Activated naive CD4-positive, alpha-beta T cell treated with anti-CD3 and anti-CD28 coated beads, Interleukin-2, amount 10 ng/mL, durations not matched to agents 7 days and 5 days (primary cell): ENCODE measurements at regions not wholly inside any gene's neighbourhood (a gene's known extent, or its start where the extent isn't known, plus 50 kb on each side); places are given as distances from the start of the nearest gene placed in this dataset.

Experiments used
- CTCF ChIA-PET: fragments of 350-600 bp; sonication (Branson Sonifier 250); formaldehyde crosslinking; loops from one replicate; lab custom pipeline; 2021; ENCODE audit warnings: antibody characterized with exemption; lab: Charles Lee
- DNase-seq: peaks from one replicate; pipeline ENCODE4 v3.0.0-alpha.2; 2020
- H3K27ac Mint-ChIP-seq: one replicate; pipeline ENCODE4 v1.8.0; 2021; ENCODE audit warnings: mild to moderate bottlenecking, moderate library complexity, mixed read lengths
- H3K27me3 Mint-ChIP-seq: one replicate; pipeline ENCODE4 v1.8.0; 2021; ENCODE audit warnings: mild to moderate bottlenecking, mixed read lengths
- H3K36me3 Mint-ChIP-seq: one replicate; pipeline ENCODE4 v1.8.0; 2021; ENCODE audit warnings: mixed read lengths
- H3K4me1 Mint-ChIP-seq: one replicate; pipeline ENCODE4 v1.8.0; 2021; ENCODE audit warnings: mixed read lengths
- H3K4me3 Mint-ChIP-seq: one replicate; pipeline ENCODE4 v1.8.0; 2021; ENCODE audit warnings: mild to moderate bottlenecking, moderate library complexity, mixed read lengths
- H3K9me3 Mint-ChIP-seq: one replicate; pipeline ENCODE4 v1.8.0; 2021; ENCODE audit warnings: mixed read lengths

DNA sequence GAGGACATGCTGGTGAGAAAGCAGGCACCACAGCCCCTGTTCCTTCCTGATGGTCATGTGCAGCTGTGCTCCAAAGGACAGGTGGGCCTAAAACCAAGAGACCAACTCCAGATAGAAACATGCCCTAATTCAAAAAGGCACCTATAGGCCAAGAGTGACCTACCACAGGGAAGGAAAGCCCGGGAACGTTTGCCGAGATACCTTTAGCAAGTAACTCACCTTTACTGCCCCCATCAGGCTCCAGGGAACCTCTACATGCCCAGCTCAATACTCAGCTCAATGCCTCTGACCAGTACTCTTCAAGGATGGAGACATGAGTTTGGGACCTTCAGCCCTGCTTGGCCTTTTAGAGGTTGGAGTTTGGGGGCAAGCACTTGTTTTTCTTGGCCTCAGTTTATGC is 172.8 kb upstream of the FSTL4 start:
- peaks cover 6% of the 10 kb centered on the region for H3K27me3 Mint-ChIP-seq
- H3K27ac Mint-ChIP-seq, result no peak overlapping the region
- no peak overlapping the region for H3K4me3 Mint-ChIP-seq
- H3K9me3 Mint-ChIP-seq, result no peaks in the 10 kb centered on the region
- no peak for DNase-seq
- CTCF ChIA-PET, result no interaction called here
- H3K36me3 Mint-ChIP-seq, result no peaks in the 10 kb centered on the region
- H3K4me1 Mint-ChIP-seq, result no peaks in the 10 kb centered on the region

DNA sequence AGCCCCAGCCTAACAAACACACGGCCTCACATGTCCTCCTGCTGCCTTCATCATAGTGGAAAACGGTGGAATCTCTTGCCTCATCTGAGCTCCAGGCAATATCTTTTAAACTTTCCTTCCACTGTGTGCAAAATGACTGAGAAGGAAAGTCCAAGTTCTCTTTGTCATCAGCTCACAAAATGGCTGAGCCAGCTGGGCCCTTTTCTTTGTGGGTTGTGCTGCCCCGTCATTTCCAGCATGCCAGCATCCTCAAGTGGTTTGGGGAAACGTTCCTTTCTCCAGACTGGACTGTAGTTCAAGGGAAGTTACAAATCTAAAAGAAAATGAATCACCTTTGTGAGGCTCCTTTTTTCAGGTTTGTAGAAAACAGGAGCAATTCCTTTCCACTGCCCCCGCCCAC is 171.1 kb upstream of the FSTL4 start:
- Mint-ChIP-seq H3K9me3 (no peaks in the 10 kb centered on the region), H3K27ac (no peak overlapping the region), H3K27me3 (peaks cover 6% of the 10 kb centered on the region), H3K4me3 (no peak overlapping the region), H3K36me3 (no peaks in the 10 kb centered on the region), H3K4me1 (no peaks in the 10 kb centered on the region)
- CTCF ChIA-PET, result no interaction called here
- DNase-seq, result no peak

DNA sequence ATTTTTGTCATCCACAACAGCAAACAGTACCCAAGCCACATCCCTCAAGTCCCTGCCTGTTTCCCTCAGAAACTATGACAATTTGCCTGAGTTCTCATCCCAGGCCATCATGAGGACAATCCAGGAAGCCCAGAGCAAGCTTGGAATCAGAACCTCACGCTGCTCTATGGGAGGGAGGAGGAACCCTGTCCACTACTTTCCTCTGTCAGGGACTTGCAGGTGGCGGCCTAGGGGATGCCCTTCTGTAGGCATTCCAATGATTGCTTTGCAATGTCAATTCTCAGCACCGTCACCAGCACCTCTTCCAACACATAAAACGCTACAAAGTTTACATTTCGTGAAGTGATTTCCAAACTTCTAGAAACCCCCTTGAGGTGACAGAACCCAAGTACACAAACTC is 170.4 kb upstream of the FSTL4 start:
- Mint-ChIP-seq H3K4me3 (no peak overlapping the region), H3K4me1 (no peaks in the 10 kb centered on the region), H3K27me3 (peaks cover 6% of the 10 kb centered on the region), H3K27ac (no peak overlapping the region), H3K36me3 (no peaks in the 10 kb centered on the region), H3K9me3 (no peaks in the 10 kb centered on the region)
- CTCF ChIA-PET, result no interaction called here
- no peak for DNase-seq

DNA sequence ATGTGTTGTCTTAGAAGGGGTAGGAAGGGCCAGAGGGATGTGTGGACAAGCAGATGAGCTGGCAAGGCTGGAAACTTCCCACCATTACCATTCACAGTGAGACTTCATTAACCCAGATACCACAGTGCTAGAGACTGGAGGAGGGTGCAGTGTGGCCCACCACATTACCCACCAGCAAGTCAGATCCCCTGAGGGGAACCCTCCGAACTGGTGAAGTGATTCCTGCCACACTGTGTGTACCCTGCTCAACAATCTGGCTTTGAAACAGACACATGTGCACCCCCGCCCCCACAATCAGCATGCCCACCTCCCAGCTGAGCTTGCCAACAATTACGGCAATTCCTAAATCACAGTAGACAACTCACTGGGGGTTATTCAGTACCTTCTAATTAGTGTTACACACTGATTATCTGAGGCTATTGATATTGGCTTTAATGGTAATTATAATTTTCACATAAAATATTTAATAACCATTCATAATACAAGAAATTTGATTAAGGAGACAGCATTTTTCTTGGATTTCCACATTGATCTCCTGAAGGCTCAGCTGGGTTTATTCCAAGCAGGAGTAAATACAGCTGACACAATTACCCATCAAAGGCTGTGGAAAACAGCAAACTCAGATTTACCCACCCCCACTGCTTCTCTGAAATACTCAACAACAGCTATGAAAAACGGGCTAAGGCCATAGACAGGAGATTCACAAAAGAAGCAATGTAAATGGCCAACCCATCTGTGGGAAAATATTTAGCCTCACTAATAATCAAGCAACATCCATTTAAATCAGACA is 169.3 kb upstream of the FSTL4 start:
- H3K4me3 Mint-ChIP-seq, result no peak overlapping the region
- CTCF ChIA-PET, result no interaction called here
- no peaks in the 10 kb centered on the region for H3K36me3 Mint-ChIP-seq
- H3K4me1 Mint-ChIP-seq, result no peaks in the 10 kb centered on the region
- DNase-seq, result no peak
- no peaks in the 10 kb centered on the region for H3K9me3 Mint-ChIP-seq
- no peak overlapping the region for H3K27ac Mint-ChIP-seq
- H3K27me3 Mint-ChIP-seq, result peaks cover 6% of the 10 kb centered on the region

DNA sequence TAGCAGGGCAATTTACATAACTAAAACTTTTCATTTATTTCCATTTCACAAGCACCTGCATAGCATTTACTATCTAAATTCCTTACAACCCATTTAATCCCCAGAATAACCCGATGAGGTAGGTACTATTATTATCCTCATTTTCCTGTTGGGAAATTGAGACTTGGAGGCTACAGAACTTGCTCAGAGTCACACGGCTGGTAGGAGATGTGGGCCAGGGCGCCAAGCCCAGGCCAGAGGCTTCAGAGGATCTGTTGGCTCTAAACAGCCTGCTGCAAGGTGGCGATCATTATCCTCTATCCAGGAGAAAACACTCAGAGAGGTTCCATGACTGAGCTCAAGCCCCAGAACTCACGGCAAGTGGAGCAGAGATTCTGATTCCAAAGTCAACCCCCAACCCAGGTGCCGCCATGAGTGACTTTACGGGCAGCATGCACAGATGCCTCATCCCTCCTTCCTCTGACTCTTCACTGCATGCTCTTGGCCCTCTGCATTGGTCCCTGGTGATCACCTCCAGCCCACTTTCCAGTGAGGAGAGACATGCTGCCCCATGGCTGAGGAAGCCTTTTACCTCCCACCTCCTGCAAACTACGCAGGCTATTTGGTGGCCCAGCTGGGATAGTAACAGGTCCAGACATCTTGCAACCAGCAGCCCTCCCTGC is 168.4 kb upstream of the FSTL4 start:
- Mint-ChIP-seq H3K4me3 (no peak overlapping the region), H3K9me3 (no peaks in the 10 kb centered on the region), H3K27ac (no peak overlapping the region), H3K27me3 (peaks cover 6% of the 10 kb centered on the region), H3K36me3 (no peaks in the 10 kb centered on the region), H3K4me1 (no peaks in the 10 kb centered on the region)
- DNase-seq, result no peak
- CTCF ChIA-PET, result no interaction called here

DNA sequence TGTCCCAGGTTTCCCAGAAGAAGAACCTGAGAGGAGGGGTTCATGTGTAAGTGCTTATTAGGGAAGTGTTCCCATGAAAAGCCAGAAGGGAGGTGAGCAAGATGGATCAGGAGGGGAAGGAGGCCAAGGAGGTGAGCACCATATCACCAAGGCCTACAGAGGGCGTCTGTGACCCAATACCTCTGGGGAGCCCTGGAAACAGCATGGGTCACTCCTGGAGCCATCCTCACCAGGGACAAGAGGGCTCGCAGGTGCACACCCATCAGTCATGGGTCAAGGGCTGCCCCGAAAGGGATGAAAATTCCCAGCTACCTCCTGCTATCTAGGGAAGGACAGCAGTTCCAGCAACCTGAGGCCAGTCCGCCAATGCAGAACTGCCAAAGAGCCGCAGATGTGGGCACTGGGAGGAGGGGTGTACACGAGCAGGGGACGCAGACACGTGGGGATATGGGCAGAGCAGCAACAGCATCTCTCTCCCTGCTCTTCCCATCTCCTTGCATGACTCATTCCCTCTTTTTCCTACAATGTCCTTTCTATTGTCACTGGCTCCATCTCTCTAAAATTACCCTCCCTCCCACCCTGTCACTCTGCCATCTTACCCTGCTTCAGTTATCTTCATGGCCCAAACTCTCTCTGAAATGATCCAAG is 167.6 kb upstream of the FSTL4 start:
- CTCF ChIA-PET, result no interaction called here
- H3K36me3 Mint-ChIP-seq, result no peaks in the 10 kb centered on the region
- H3K4me3 Mint-ChIP-seq, result no peak overlapping the region
- H3K4me1 Mint-ChIP-seq, result no peaks in the 10 kb centered on the region
- DNase-seq, result no peak
- H3K9me3 Mint-ChIP-seq, result no peaks in the 10 kb centered on the region
- no peak overlapping the region for H3K27ac Mint-ChIP-seq
- peaks cover 6% of the 10 kb centered on the region for H3K27me3 Mint-ChIP-seq

DNA sequence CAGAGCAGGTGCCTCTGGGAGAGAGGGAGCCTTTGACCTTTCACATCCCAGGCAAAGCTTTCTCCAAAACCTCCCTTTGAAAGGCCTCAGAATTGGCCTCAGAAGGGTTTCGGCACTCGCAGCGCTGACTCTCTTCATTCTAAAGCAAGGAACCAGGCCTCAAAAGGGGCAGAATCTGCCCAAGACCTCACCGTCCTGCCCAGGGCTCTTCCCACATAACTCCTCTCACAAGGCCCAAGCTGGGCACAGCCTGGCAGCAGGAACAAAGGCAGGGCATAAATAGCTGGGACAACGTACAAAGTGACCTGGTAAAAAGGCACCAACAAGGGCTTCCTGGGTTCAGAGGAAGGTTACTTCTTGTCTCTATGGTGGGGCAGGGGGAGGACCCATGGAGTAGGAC is 166.3 kb upstream of the FSTL4 start:
- Mint-ChIP-seq H3K9me3 (no peaks in the 10 kb centered on the region), H3K27ac (no peak overlapping the region), H3K27me3 (peaks cover 4% of the 10 kb centered on the region), H3K4me1 (no peaks in the 10 kb centered on the region), H3K4me3 (no peak overlapping the region), H3K36me3 (no peaks in the 10 kb centered on the region)
- CTCF ChIA-PET, result no interaction called here
- DNase-seq, result no peak

DNA sequence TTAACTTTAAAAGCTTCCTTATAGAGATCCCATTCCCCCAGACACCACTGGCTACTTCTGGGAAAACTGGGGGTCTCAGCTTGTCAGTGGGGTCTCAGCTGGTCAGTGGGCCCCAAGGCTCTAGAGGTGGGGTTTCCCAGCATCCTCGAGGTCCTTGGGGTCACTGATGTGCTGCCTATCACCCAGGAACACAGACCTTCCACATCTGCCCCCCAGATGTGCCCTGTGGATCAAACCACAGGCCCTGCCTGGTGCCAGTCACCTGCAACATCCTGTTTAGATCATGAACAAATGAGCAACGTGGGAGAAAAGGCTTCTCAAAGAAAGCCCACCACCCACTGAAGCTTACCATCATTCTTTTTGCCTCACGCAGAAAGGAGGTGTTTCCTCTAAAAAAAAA is 165.6 kb upstream of the FSTL4 start:
- H3K36me3 Mint-ChIP-seq, result no peaks in the 10 kb centered on the region
- no peaks in the 10 kb centered on the region for H3K27me3 Mint-ChIP-seq
- CTCF ChIA-PET, result interaction anchor here (1.4 kb wide), 1 partner anchor 93 kb away, joined by 4 read pairs; no protein-coding TSS in a partner anchor
- no peaks in the 10 kb centered on the region for H3K4me1 Mint-ChIP-seq
- H3K4me3 Mint-ChIP-seq, result no peak overlapping the region
- DNase-seq, result no peak
- H3K9me3 Mint-ChIP-seq, result no peaks in the 10 kb centered on the region
- H3K27ac Mint-ChIP-seq, result no peak overlapping the region

DNA sequence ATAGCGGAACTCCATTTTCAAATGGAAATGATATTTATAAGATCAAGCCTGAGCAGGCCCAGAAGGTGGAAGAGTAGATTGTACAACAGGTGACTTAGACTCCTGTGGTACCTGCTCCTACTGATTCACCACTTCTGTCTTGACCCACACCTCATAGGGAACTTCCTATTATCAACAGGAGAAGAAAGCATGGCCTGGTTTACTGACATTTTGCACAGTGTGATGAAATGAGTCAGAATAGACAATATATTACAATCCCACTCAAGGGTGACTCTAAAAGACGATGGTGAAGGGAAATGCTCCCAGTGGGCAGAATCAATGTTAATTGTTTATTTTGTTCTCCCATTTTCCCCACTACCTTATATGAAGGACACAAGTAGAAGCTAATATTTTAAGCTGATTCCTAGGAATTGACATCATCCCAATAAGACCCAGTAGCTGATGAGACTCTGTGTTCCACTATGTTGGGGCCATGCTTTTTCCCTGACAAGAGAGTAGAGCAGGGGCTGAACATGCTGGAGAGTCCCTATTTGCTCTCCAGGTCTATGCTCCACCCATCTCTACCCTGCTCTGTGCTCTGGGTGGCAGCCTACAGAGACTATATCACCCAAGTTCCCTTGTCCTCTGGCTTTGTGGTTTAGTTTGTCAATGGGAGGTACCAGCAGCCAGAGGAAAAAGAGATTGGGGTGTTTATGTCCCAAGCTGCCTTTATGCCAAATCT is 163.4 kb upstream of the FSTL4 start:
- no peak for DNase-seq
- no peak overlapping the region for H3K27ac Mint-ChIP-seq
- CTCF ChIA-PET, result interaction anchor here (0.6 kb wide), 1 partner anchor 23 kb away, joined by 3 read pairs; no protein-coding TSS in a partner anchor
- H3K9me3 Mint-ChIP-seq, result no peaks in the 10 kb centered on the region
- H3K27me3 Mint-ChIP-seq, result peaks cover 8% of the 10 kb centered on the region
- H3K4me1 Mint-ChIP-seq, result no peaks in the 10 kb centered on the region
- H3K4me3 Mint-ChIP-seq, result no peak overlapping the region
- H3K36me3 Mint-ChIP-seq, result no peaks in the 10 kb centered on the region

DNA sequence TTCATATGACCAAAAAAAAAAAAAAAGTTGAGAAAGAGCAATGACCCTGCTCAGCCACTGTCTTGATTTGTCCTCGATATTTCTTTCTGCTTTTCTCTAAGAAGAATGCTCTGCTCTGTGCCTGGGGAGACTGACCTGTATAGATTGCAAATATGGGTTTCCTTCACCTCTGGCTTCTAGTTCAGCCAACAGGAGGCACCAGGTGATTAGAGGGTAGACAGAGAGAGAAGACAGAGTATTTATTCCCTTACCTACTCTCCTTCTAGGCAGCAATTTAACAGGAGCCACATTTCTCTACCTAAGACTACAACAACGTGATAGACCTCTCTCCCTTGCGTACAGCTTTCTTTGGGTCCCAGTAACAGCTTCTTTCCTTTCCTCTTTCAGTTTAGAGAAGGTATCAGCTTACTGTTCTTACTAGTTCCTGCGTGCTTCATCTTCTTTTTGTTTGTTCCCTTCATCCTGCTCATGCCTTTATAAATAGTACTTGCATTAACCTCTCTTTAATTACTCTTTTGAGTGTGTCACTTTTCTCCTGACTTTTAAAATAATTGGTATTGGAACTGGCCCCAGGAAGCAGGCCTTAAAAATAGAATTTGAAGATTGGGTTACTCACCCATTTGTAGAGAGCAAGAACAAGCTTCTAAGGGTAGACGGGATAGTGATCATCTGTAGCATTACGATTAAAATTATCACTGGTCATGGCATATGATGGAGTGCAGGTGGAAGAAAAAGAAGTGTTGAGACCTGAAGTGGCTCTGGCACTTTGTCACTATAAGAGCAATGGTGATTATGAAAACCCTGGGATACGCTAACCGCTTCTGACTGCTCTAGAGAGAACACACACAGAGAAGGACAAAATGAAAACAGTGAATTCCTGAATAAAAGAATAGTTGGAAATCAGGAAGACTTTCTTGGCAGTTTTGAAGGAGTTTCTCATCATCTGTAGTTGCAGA is 161.2 kb upstream of the FSTL4 start:
- H3K4me3 Mint-ChIP-seq, result no peak overlapping the region
- H3K4me1 Mint-ChIP-seq, result no peaks in the 10 kb centered on the region
- H3K36me3 Mint-ChIP-seq, result no peaks in the 10 kb centered on the region
- no peak overlapping the region for H3K27ac Mint-ChIP-seq
- H3K27me3 Mint-ChIP-seq, result peaks cover 18% of the 10 kb centered on the region
- no peaks in the 10 kb centered on the region for H3K9me3 Mint-ChIP-seq
- no peak for DNase-seq
- CTCF ChIA-PET, result no interaction called here

DNA sequence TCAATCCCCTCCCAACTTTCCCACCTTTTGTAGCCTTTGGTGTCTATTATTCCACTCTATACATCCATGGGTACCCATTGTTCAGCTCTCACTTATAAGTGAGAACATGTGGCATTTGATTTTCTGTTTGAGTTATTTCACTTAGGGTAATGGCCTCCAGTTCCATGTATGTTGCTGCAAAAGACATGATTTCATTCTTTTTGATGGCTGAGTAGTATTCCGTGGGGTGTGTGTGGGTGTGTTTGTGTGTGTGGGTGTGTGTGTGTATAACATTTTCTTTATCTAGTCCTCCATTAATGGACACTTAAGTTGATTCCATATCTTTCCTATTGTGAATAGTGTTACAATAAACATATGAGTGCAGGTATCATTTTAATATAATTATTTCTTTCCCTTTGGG is 157.5 kb upstream of the FSTL4 start:
- no peak for DNase-seq
- Mint-ChIP-seq H3K9me3 (no peaks in the 10 kb centered on the region), H3K4me1 (no peaks in the 10 kb centered on the region), H3K36me3 (no peaks in the 10 kb centered on the region), H3K27me3 (peaks cover 47% of the 10 kb centered on the region), H3K27ac (no peak overlapping the region), H3K4me3 (no peak overlapping the region)
- CTCF ChIA-PET, result no interaction called here

DNA sequence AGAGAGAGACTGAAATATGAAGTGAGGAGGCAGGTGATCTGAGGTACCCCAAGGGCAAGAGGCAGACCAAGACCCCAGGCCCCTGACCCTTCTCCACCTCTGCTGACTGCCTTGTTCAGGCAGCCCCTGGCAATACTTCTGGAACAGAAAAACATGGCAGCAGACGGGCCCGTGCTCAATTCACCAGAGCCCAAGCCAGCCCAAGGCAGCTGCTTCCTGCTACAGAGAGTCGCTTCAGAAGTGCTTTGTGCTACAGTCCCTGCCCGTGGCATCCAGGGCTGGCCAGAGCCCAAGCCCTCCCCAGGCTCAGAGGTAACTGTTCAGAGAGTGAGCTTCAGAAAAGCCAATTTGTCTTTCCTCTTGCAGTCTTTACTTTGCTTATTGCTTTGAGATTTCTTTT is 151.4 kb upstream of the FSTL4 start:
- CTCF ChIA-PET, result no interaction called here
- Mint-ChIP-seq H3K36me3 (no peaks in the 10 kb centered on the region), H3K27ac (no peak overlapping the region), H3K4me1 (no peaks in the 10 kb centered on the region), H3K27me3 (peaks cover 41% of the 10 kb centered on the region), H3K4me3 (no peak overlapping the region), H3K9me3 (no peaks in the 10 kb centered on the region)
- no peak for DNase-seq

DNA sequence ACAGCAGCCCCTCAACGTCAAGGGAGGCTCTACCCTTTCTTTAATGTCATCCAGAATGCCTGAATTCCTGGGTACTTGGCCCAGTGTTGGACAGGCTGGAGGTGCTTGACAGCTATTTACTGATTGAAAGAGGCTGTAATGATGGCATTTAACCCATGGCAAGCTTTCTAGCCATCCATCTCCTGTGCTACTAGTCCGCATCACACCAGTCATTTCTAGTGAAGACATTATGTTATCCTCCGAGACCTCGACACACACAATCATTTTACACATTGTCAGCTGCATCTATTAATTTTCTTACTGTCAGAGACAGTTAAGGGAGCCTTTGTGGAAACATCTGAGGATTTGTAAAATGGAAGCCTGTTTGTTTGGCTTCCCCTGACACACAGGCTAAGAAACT is 149.3 kb upstream of the FSTL4 start:
- CTCF ChIA-PET, result interaction anchor here (1.3 kb wide), 1 partner anchor 84 kb away, joined by 4 read pairs; no protein-coding TSS in a partner anchor
- Mint-ChIP-seq H3K27me3 (peaks cover 26% of the 10 kb centered on the region), H3K4me1 (no peaks in the 10 kb centered on the region), H3K36me3 (no peaks in the 10 kb centered on the region), H3K27ac (no peak overlapping the region), H3K9me3 (no peaks in the 10 kb centered on the region), H3K4me3 (no peak overlapping the region)
- DNase-seq, result no peak
